Keratinocyte (primary cell): ENCODE measurements at regions not wholly inside any gene's neighbourhood (a gene's known extent, or its start where the extent isn't known, plus 50 kb on each side); places are given as distances from the start of the nearest gene placed in this dataset.

Source experiments
- DNase-seq: peaks from one replicate; pipeline ENCODE4 v3.0.0-alpha.2; 2011; ENCODE audit warnings: low read depth, missing footprints, low spot score
- FAIRE-seq: peaks from 2 replicates; lab custom pipeline; 2011; peaks lifted over from hg19 to GRCh38; lab: Jason Lieb, UNC
- H2AFZ ChIP-seq: 2 replicates; pipeline ENCODE4 v1.6.0; 2012; ENCODE audit warnings: low read length, control low read depth, inconsistent platforms; ENCODE audit not compliant: control insufficient read depth
- H3K27ac ChIP-seq: 2 replicates; pipeline ENCODE4 v1.5.1; 2011; ENCODE audit warnings: low read length; ENCODE audit not compliant: control insufficient read depth, insufficient read depth
- H3K27me3 ChIP-seq: 3 replicates; pipeline ENCODE4 v1.6.0; 2011; ENCODE audit warnings: low read length; ENCODE audit not compliant: control insufficient read depth, insufficient read depth; ENCODE audit errors: extremely low read depth
- H3K36me3 ChIP-seq, 2 experiments: 2 replicates in 1 of 2; 3 replicates in 1 of 2; pipeline ENCODE4 v1.5.1; 2011; ENCODE audit warnings: low read length in 2 of 2, mild to moderate bottlenecking in 1 of 2; ENCODE audit not compliant: control insufficient read depth in 2 of 2, insufficient read depth in 2 of 2; ENCODE audit errors: extremely low read depth in 1 of 2
- H3K4me1 ChIP-seq: 3 replicates; pipeline ENCODE4 v1.5.1; 2011; ENCODE audit warnings: low read length; ENCODE audit not compliant: control insufficient read depth, insufficient read depth; ENCODE audit errors: extremely low read depth
- H3K4me2 ChIP-seq: 3 replicates; pipeline ENCODE4 v1.6.0; 2011; ENCODE audit warnings: low read depth, low read length; ENCODE audit not compliant: control insufficient read depth, insufficient read depth; ENCODE audit errors: extremely low read depth
- H3K4me3 ChIP-seq, 3 experiments: fragments of 200-600 bp in 1 of 3; sonication (generic) in 1 of 3; 2 replicates in 2 of 3; 3 replicates in 1 of 3; pipeline ENCODE4 v1.5.1; 2011 to 2016; ENCODE audit warnings: low read length in 3 of 3, mild to moderate bottlenecking in 3 of 3, control low read depth in 2 of 3, inconsistent platforms in 1 of 3, low read depth in 1 of 3, mixed read lengths in 1 of 3, mixed run types in 1 of 3, moderate library complexity in 1 of 3; ENCODE audit not compliant: control insufficient read depth in 2 of 3, insufficient read depth in 2 of 3; ENCODE audit errors: extremely low read depth in 1 of 3
- H3K79me2 ChIP-seq: 2 replicates; pipeline ENCODE4 v1.6.0; 2012; ENCODE audit warnings: low read length; ENCODE audit not compliant: control insufficient read depth, insufficient read depth
- H3K9ac ChIP-seq: 3 replicates; pipeline ENCODE4 v1.6.0; 2011; ENCODE audit warnings: low read length; ENCODE audit not compliant: control insufficient read depth, insufficient read depth; ENCODE audit errors: extremely low read depth
- H3K9me1 ChIP-seq: 3 replicates; pipeline ENCODE4 v1.6.0; 2011; ENCODE audit warnings: low read length; ENCODE audit not compliant: control insufficient read depth, insufficient read depth; ENCODE audit errors: extremely low read depth
- H3K9me3 ChIP-seq: 2 replicates; pipeline ENCODE4 v1.5.1; 2012; ENCODE audit warnings: low read depth, low read length; ENCODE audit not compliant: control insufficient read depth
- H4K20me1 ChIP-seq: 3 replicates; pipeline ENCODE4 v1.6.0; 2011; ENCODE audit warnings: low read length; ENCODE audit not compliant: control insufficient read depth, insufficient read depth; ENCODE audit errors: extremely low read depth
- EZH2 ChIP-seq: IDR thresholded peaks from one replicate; pipeline ENCODE4 v1.6.1; 2012; ENCODE audit warnings: inconsistent platforms, mild to moderate bottlenecking, low read length, moderate library complexity
- dilution Hi-C: fragments of 300-500 bp; cut with MboI; formaldehyde crosslinking; loops from one replicate; pipeline ENCODE4 v1.7.0; 2020; ENCODE audit warnings: low sequenced_read_pairs; ENCODE audit not compliant: extremely low pct_ligation_motif_present
- TF ChIP-seq, protein P1 (sequence below), 3 experiments: IDR thresholded peaks in 1 of 3; conservative IDR thresholded peaks in 1 of 3; optimal IDR thresholded peaks in 1 of 3; 2 replicates in 2 of 3; 3 replicates in 1 of 3; pipeline versions ENCODE3 to v1.5.1; 2011; ENCODE audit warnings: low read length in 3 of 3, mild to moderate bottlenecking in 3 of 3, moderate library complexity in 2 of 3, control low read depth in 1 of 3, inconsistent platforms in 1 of 3; ENCODE audit not compliant: insufficient read depth in 2 of 3; ENCODE audit errors: extremely low read depth in 1 of 3

- no peak for FAIRE-seq
- TF ChIP-seq EZH2 = no peak
- TF ChIP-seq, protein P1, sequence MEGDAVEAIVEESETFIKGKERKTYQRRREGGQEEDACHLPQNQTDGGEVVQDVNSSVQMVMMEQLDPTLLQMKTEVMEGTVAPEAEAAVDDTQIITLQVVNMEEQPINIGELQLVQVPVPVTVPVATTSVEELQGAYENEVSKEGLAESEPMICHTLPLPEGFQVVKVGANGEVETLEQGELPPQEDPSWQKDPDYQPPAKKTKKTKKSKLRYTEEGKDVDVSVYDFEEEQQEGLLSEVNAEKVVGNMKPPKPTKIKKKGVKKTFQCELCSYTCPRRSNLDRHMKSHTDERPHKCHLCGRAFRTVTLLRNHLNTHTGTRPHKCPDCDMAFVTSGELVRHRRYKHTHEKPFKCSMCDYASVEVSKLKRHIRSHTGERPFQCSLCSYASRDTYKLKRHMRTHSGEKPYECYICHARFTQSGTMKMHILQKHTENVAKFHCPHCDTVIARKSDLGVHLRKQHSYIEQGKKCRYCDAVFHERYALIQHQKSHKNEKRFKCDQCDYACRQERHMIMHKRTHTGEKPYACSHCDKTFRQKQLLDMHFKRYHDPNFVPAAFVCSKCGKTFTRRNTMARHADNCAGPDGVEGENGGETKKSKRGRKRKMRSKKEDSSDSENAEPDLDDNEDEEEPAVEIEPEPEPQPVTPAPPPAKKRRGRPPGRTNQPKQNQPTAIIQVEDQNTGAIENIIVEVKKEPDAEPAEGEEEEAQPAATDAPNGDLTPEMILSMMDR (optimal IDR thresholded peaks at IDR 0.05 in 1 of 3, IDR thresholded peaks at IDR 0.05 in 1 of 3, conservative IDR thresholded peaks at IDR 0.05 in 1 of 3; ENCODE audit: extremely low read depth in 1 of 3, insufficient read depth in 2 of 3, low read length in 3 of 3) = no peak
Observed at GRCh38 chr4:20577702-20578101, 122.6 kb upstream of the PACRGL start.

DNA sequence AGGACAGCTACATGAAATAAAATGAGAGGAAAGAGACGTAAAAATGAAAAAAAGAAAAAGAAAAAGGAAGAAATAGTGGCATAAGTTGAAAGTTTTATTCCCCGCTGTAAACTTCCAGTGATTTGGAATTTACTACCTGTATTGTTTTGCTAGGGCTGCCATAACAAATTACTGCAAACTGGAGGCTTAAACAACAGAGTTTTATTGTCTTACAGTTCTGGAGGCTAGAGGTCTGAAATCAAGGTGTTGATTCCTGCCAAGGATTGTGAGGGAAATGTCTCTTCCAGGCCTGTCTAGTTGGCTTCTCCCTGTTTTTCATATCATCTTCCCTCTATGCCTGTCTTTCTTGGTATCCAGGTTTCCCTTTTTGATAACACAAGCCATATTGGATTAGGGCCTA is 119.4 kb upstream of the PACRGL start:
- TF ChIP-seq EZH2 = no peak
- TF ChIP-seq, protein P1 (optimal IDR thresholded peaks at IDR 0.05 in 1 of 3, IDR thresholded peaks at IDR 0.05 in 1 of 3, conservative IDR thresholded peaks at IDR 0.05 in 1 of 3; ENCODE audit: extremely low read depth in 1 of 3, insufficient read depth in 2 of 3, low read length in 3 of 3) = no peak
- Histone ChIP-seq H3K4me2 (no peak overlapping the region), H3K4me3 (no peak overlapping the region), H3K9ac (no peak overlapping the region), H3K79me2 (no peaks in the 10 kb centered on the region), H4K20me1 (no peaks in the 10 kb centered on the region), H2AFZ (no peak overlapping the region), H3K36me3 (no peaks in the 10 kb centered on the region), H3K27me3 (no peaks in the 10 kb centered on the region), H3K4me1 (no peaks in the 10 kb centered on the region), H3K9me1 (no peaks in the 10 kb centered on the region), H3K27ac (no peak overlapping the region), H3K9me3 (no peaks in the 10 kb centered on the region)
- dilution Hi-C loops = no loop called here
- FAIRE-seq = no peak
- DNase-seq = no peak

More at GRCh38 chr4:20577702-20578101, 122.6 kb upstream of the PACRGL start:
- Histone ChIP-seq H3K4me3 (no peak overlapping the region), H3K27ac (no peak overlapping the region), H3K9me1 (no peaks in the 10 kb centered on the region), H3K9ac (no peak overlapping the region), H3K79me2 (no peaks in the 10 kb centered on the region), H3K4me1 (no peaks in the 10 kb centered on the region), H4K20me1 (no peaks in the 10 kb centered on the region), H3K27me3 (no peaks in the 10 kb centered on the region), H3K9me3 (no peaks in the 10 kb centered on the region), H3K36me3 (no peaks in the 10 kb centered on the region), H2AFZ (no peak overlapping the region), H3K4me2 (no peak overlapping the region)
- DNase-seq = no peak
- dilution Hi-C loops = no loop called here
